ENCODE measurements at regions not wholly inside any gene's neighbourhood (a gene's known extent, or its start where the extent isn't known, plus 50 kb on each side); places are given as distances from the start of the nearest gene placed in this dataset.
"Not testable (repeated sequence)": the region's sequence is repeated elsewhere in the genome, so short reads cannot be mapped to it uniquely, and the experiment has no call there.

DNA sequence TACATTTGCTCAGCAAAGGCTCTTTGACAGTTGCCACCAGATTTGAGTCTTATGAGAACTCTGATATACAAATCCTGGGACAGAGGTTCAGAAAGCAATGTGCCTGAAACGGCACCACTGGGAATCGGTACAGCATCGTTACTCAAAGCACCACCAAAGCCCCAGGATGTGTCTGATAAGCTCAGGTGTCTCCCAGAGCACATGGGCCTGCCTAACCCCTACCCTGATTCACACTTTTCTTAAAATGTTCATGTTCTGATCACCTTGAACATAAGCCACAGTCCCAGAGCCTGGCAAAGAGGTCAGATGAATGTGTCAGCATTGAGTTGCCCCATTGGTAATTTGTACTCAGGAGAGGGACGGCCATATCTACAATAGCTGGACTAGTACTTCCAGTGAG, 545.8 kb upstream of the AUTS2 start:
- Histone ChIP-seq H3K4me3 (ENCODE audit: low read depth in 1 of 2, low read length in 2 of 2) (no peak overlapping the region), H3K9ac (ENCODE audit: low read depth in 1 of 2, low read length in 2 of 2) (no peak overlapping the region)

DNA sequence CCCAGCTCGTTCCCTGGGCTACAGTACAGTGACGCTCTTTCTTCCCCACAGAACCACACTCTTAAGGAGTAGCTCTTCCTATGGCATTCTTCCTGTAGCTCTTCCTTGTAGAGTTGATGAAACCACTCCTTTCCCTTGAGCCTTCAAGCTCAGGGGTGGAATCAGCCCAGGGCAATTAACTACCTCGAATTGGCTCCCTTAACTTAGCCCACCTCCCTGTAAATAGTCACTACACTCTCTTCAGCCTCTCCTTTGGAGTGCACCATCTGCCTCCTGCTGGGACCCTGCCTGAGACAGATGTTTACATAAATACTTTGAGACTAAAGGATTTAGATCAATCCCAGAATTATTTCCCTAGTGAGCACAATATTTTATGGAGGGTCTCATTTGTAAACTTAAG, 537.8 kb upstream of the AUTS2 start:
- H3K4me1 ChIP-seq (ENCODE audit: control insufficient read depth in 1 of 2, insufficient read depth in 2 of 2, low read length in 2 of 2): no peaks in the 10 kb centered on the region

More for the DNA sequence above, 545.8 kb upstream of the AUTS2 start:
- Histone ChIP-seq H3K9me3 (ENCODE audit: control insufficient read depth in 1 of 2, low read length in 2 of 2) (no peaks in the 10 kb centered on the region), H3K27me3 (ENCODE audit: control insufficient read depth in 1 of 2, insufficient read depth in 2 of 2, low read length in 2 of 2) (no peaks in the 10 kb centered on the region), H3K4me1 (ENCODE audit: control insufficient read depth in 1 of 2, insufficient read depth in 2 of 2, low read length in 2 of 2) (no peaks in the 10 kb centered on the region), H3K36me3 (ENCODE audit: control insufficient read depth in 1 of 2, insufficient read depth in 2 of 2, low read length in 2 of 2) (no peaks in the 10 kb centered on the region), H3K27ac (ENCODE audit: low read depth, low read length) (no peak overlapping the region)

DNA sequence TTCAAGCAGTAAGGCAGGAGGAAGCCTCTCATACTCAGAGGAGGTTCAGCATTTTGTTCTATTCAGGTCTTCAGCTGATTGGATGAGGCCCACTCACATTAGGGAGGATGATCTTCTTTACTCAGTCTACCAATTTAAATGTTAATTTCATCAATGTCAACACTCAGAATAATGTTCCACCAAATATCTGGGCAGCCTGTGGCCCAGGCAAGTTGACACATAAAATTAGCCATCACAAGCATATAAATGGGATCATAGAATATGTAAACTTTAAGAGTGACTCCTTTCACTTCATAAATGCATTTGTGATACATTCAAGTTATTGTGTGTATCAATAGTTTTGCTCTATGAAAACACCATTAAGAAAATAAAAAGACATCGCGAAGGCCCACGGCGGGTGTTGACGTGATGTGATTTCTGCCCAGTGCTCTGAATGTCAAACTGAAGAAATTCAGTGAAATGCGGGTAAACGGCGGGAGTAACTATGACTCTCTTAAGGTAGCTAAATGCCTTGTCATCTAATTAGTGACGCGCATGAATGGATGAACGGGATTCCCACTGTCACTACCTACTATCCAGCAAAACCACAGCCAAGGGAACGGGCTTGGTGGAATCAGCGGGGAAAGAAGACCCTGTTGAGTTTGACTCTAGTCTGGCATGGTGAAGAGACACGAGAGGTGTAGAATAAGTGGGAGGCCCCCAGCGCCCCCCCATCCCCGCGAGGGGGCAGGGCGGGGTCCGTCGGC, 536.1 kb upstream of the AUTS2 start:
- Histone ChIP-seq H3K9ac (ENCODE audit: low read depth in 1 of 2, low read length in 2 of 2) (no peak overlapping the region), H3K9me3 (ENCODE audit: control insufficient read depth in 1 of 2, low read length in 2 of 2) (peaks cover 0 to 8% of the 10 kb centered on the region in 2 donors), H3K4me3 (ENCODE audit: low read depth in 1 of 2, low read length in 2 of 2) (no peak overlapping the region), H3K36me3 (ENCODE audit: control insufficient read depth in 1 of 2, insufficient read depth in 2 of 2, low read length in 2 of 2) (no peaks in the 10 kb centered on the region), H3K27me3 (ENCODE audit: control insufficient read depth in 1 of 2, insufficient read depth in 2 of 2, low read length in 2 of 2) (no peaks in the 10 kb centered on the region), H3K4me1 (ENCODE audit: control insufficient read depth in 1 of 2, insufficient read depth in 2 of 2, low read length in 2 of 2) (no peaks in the 10 kb centered on the region), H3K27ac (ENCODE audit: low read depth, low read length) (no peak overlapping the region)

More for the DNA sequence above, 537.8 kb upstream of the AUTS2 start:
- H3K27ac ChIP-seq (ENCODE audit: low read depth, low read length): no peak overlapping the region
- no peak overlapping the region for H3K9ac ChIP-seq (ENCODE audit: low read depth in 1 of 2, low read length in 2 of 2)
- H3K27me3 ChIP-seq (ENCODE audit: control insufficient read depth in 1 of 2, insufficient read depth in 2 of 2, low read length in 2 of 2): no peaks in the 10 kb centered on the region
- H3K9me3 ChIP-seq (ENCODE audit: control insufficient read depth in 1 of 2, low read length in 2 of 2): peaks cover 0 to 8% of the 10 kb centered on the region in 2 donors
- no peaks in the 10 kb centered on the region for H3K36me3 ChIP-seq (ENCODE audit: control insufficient read depth in 1 of 2, insufficient read depth in 2 of 2, low read length in 2 of 2)
- H3K4me3 ChIP-seq (ENCODE audit: low read depth in 1 of 2, low read length in 2 of 2): no peak overlapping the region

DNA sequence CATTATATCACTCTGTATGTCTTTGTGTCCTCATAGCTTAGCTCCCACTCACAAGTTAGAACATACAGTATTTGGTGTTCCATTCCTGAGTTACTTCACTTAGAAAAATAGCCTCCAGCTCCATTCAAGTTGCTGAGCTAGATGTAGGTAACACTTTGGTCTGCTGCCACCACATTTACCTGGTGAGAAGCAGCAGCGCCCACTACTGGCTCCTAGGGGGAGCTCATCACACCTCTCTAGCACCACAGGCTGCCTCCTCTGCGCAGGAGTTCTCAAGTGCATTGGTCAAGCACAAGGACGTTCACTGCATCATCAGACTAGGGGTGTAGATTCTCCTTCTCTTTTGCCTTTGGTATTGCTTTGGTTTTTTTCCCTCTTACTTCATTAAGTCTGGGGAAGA, 530.9 kb upstream of the AUTS2 start:
- H3K4me1 ChIP-seq (ENCODE audit: control insufficient read depth in 1 of 2, insufficient read depth in 2 of 2, low read length in 2 of 2): no peaks in the 10 kb centered on the region
- no peak overlapping the region for H3K4me3 ChIP-seq (ENCODE audit: low read depth in 1 of 2, low read length in 2 of 2)
- peaks cover 0 to under 1% of the 10 kb centered on the region in 2 donors for H3K9me3 ChIP-seq (ENCODE audit: control insufficient read depth in 1 of 2, low read length in 2 of 2)
- no peaks in the 10 kb centered on the region for H3K36me3 ChIP-seq (ENCODE audit: control insufficient read depth in 1 of 2, insufficient read depth in 2 of 2, low read length in 2 of 2)
- H3K27me3 ChIP-seq (ENCODE audit: control insufficient read depth in 1 of 2, insufficient read depth in 2 of 2, low read length in 2 of 2): no peaks in the 10 kb centered on the region
- H3K27ac ChIP-seq (ENCODE audit: low read depth, low read length): no peak overlapping the region
- H3K9ac ChIP-seq (ENCODE audit: low read depth in 1 of 2, low read length in 2 of 2): no peak overlapping the region

DNA sequence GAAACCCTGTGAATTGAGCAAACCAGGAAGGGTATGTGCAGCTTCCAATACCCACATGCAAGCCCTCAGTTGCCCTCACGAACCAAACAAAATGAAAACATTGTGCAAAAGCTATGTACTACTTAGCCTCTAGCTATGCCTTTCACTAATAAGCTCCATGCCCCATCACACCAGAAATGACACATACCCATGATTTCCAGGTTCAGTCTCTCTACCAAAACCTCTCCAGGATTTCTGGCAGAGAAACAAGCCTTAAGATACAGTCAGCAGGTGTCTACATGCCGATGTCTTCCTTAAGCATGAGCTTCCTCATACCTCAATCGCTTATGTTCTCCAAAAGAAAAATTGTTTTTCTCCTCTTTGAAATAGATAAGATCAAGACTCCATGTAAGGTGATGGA, 527.8 kb upstream of the AUTS2 start:
- Histone ChIP-seq H3K9me3 (ENCODE audit: control insufficient read depth in 1 of 2, low read length in 2 of 2) (no peaks in the 10 kb centered on the region), H3K4me3 (ENCODE audit: low read depth in 1 of 2, low read length in 2 of 2) (no peak overlapping the region), H3K27ac (ENCODE audit: low read depth, low read length) (no peak overlapping the region), H3K36me3 (ENCODE audit: control insufficient read depth in 1 of 2, insufficient read depth in 2 of 2, low read length in 2 of 2) (no peaks in the 10 kb centered on the region), H3K9ac (ENCODE audit: low read depth in 1 of 2, low read length in 2 of 2) (no peak overlapping the region), H3K4me1 (ENCODE audit: control insufficient read depth in 1 of 2, insufficient read depth in 2 of 2, low read length in 2 of 2) (no peaks in the 10 kb centered on the region), H3K27me3 (ENCODE audit: control insufficient read depth in 1 of 2, insufficient read depth in 2 of 2, low read length in 2 of 2) (no peaks in the 10 kb centered on the region)

DNA sequence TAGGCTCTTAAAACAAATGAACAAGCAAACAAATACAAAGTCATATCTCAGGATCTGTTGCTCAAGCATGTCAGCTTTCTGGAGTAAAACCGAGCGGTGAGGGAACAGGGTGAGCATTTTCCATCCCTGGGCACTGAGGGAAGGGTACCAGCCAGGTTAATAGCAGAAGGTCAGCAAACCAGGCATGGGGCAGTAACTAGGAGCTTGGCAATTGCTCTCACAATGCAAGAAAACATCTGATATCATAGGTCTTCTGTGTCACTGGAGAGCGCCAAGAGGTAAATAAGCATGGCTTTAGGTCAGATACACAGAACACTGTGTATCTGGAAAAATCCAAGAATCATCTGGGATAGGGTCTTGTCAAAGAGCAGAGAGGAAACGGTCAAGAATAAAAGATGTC, 521.7 kb upstream of the AUTS2 start:
- H3K4me3 ChIP-seq (ENCODE audit: low read depth in 1 of 2, low read length in 2 of 2): no peak overlapping the region
- no peak overlapping the region for H3K9ac ChIP-seq (ENCODE audit: low read depth in 1 of 2, low read length in 2 of 2)
- H3K27ac ChIP-seq (ENCODE audit: low read depth, low read length): no peak overlapping the region

DNA sequence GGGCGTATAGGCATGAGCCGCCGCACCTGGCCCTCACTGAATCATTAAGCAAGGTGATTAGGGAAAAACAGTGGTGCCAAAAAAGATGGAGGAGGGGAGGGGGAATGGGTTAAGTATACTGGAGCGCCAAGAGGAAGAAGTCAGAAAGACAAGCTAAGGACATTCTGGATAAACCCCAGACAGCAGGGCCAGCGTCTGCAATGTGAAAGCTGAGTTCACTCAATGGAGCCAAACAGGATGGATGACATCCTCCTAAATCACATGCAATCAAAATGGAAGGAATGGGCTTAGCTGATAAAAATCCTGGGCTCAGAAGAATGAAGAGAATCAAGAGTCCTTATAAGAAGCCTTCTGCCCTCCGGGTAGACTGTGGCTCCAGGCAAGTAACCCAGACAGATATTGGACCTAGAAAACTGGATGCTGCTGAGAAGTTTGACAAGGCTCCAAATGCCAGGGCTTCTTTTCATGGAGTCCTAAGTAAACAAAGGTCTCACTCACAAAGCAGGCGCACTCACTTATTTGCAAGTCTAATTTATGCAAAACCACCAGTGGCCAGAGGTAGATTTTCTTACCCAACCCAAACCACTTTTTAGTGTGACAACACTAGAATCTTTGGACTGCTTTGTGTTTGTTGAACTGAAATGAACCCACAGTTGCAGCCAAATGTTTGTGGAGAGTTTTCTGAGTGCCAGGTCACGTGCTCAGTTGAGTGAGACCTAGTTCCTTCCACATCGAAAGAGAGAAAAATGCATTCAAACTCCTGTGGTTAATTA, 519.1 kb upstream of the AUTS2 start:
- Histone ChIP-seq H3K9ac (ENCODE audit: low read depth in 1 of 2, low read length in 2 of 2) (no peak overlapping the region), H3K36me3 (ENCODE audit: control insufficient read depth in 1 of 2, insufficient read depth in 2 of 2, low read length in 2 of 2) (no peaks in the 10 kb centered on the region), H3K27ac (ENCODE audit: low read depth, low read length) (no peak overlapping the region), H3K9me3 (ENCODE audit: control insufficient read depth in 1 of 2, low read length in 2 of 2) (no peaks in the 10 kb centered on the region), H3K27me3 (ENCODE audit: control insufficient read depth in 1 of 2, insufficient read depth in 2 of 2, low read length in 2 of 2) (no peaks in the 10 kb centered on the region), H3K4me1 (ENCODE audit: control insufficient read depth in 1 of 2, insufficient read depth in 2 of 2, low read length in 2 of 2) (no peaks in the 10 kb centered on the region), H3K4me3 (ENCODE audit: low read depth in 1 of 2, low read length in 2 of 2) (no peak overlapping the region)

More for the DNA sequence above, 521.7 kb upstream of the AUTS2 start:
- no peaks in the 10 kb centered on the region for H3K4me1 ChIP-seq (ENCODE audit: control insufficient read depth in 1 of 2, insufficient read depth in 2 of 2, low read length in 2 of 2)
- no peaks in the 10 kb centered on the region for H3K9me3 ChIP-seq (ENCODE audit: control insufficient read depth in 1 of 2, low read length in 2 of 2)
- H3K27me3 ChIP-seq (ENCODE audit: control insufficient read depth in 1 of 2, insufficient read depth in 2 of 2, low read length in 2 of 2): no peaks in the 10 kb centered on the region
- no peaks in the 10 kb centered on the region for H3K36me3 ChIP-seq (ENCODE audit: control insufficient read depth in 1 of 2, insufficient read depth in 2 of 2, low read length in 2 of 2)

DNA sequence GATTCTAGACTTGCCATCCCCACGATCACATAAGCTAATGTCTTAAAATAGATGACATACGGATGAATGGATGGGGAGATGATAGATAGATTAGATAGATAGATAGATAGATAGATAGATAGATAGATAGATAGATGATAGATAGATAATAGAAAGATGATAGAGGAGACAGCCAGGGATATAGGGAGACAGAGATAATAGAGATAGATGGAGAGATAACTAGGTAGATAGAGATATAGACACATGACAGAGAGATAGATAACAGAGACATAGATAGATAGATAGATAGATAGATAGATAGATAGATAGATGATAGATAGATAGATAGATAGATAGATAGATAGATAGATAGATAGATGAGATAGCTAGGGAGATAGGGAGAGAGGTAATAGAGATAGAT, 511.0 kb upstream of the AUTS2 start:
- H3K9me3 ChIP-seq (ENCODE audit: control insufficient read depth in 1 of 2, low read length in 2 of 2); H3K27me3 ChIP-seq (ENCODE audit: control insufficient read depth in 1 of 2, insufficient read depth in 2 of 2, low read length in 2 of 2); H3K4me1 ChIP-seq (ENCODE audit: control insufficient read depth in 1 of 2, insufficient read depth in 2 of 2, low read length in 2 of 2); H3K36me3 ChIP-seq (ENCODE audit: control insufficient read depth in 1 of 2, insufficient read depth in 2 of 2, low read length in 2 of 2); H3K4me3 ChIP-seq (ENCODE audit: low read depth in 1 of 2, low read length in 2 of 2); H3K27ac ChIP-seq (ENCODE audit: low read depth, low read length); H3K9ac ChIP-seq (ENCODE audit: low read depth in 1 of 2, low read length in 2 of 2): not testable (repeated sequence)

DNA sequence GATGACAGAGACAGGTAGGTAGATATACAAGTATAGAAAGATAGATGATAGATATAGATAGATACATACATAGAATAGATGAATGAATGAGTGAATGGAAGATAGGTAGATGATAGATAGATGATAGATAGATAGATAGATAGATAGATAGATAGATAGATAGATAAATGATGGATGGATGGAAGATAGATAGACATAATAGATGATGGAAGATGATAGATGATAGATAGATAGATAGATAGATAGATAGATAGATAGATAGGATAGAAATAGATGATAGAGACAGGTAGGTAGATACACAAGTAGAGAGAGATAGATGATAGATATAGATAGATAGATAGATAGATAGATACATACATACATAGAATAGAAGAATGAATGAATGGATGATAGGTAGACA, 510.1 kb upstream of the AUTS2 start:
- no peaks in the 10 kb centered on the region for H3K4me1 ChIP-seq (ENCODE audit: control insufficient read depth in 1 of 2, insufficient read depth in 2 of 2, low read length in 2 of 2)
- no peak overlapping the region for H3K4me3 ChIP-seq (ENCODE audit: low read depth in 1 of 2, low read length in 2 of 2)
- H3K27me3 ChIP-seq (ENCODE audit: control insufficient read depth in 1 of 2, insufficient read depth in 2 of 2, low read length in 2 of 2): no peaks in the 10 kb centered on the region

DNA sequence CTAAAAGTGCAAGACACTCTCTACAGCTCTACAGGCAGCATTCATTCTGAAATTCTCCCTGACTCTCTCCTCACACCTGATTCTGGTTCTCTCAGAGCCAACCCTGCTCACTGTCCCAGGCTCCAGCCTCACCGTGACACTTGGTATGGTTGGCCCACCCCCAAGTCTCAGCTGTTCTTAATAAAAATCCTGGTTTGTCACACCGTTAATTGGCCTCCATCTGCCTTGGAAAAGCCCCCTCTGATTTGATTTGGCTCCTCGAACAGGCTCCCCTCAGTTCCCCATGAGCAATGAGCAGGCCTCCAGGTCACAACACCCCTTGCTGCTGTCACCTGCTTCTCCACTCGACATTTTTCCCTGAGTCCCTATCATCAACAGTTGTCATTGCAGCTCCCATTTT, 507.3 kb upstream of the AUTS2 start:
- H3K27me3 ChIP-seq (ENCODE audit: control insufficient read depth in 1 of 2, insufficient read depth in 2 of 2, low read length in 2 of 2): no peaks in the 10 kb centered on the region
- no peak overlapping the region for H3K9ac ChIP-seq (ENCODE audit: low read depth in 1 of 2, low read length in 2 of 2)
- H3K4me3 ChIP-seq (ENCODE audit: low read depth in 1 of 2, low read length in 2 of 2): no peak overlapping the region
- no peaks in the 10 kb centered on the region for H3K36me3 ChIP-seq (ENCODE audit: control insufficient read depth in 1 of 2, insufficient read depth in 2 of 2, low read length in 2 of 2)
- H3K4me1 ChIP-seq (ENCODE audit: control insufficient read depth in 1 of 2, insufficient read depth in 2 of 2, low read length in 2 of 2): no peaks in the 10 kb centered on the region
- no peaks in the 10 kb centered on the region for H3K9me3 ChIP-seq (ENCODE audit: control insufficient read depth in 1 of 2, low read length in 2 of 2)
- H3K27ac ChIP-seq (ENCODE audit: low read depth, low read length): no peak overlapping the region

More for the DNA sequence above, 510.1 kb upstream of the AUTS2 start:
- Histone ChIP-seq H3K36me3 (ENCODE audit: control insufficient read depth in 1 of 2, insufficient read depth in 2 of 2, low read length in 2 of 2) (no peaks in the 10 kb centered on the region), H3K9ac (ENCODE audit: low read depth in 1 of 2, low read length in 2 of 2) (no peak overlapping the region), H3K9me3 (ENCODE audit: control insufficient read depth in 1 of 2, low read length in 2 of 2) (no peaks in the 10 kb centered on the region), H3K27ac (ENCODE audit: low read depth, low read length) (no peak overlapping the region)
